ENCODE measurements at regions not wholly inside any gene's neighbourhood (a gene's known extent, or its start where the extent isn't known, plus 50 kb on each side); places are given as distances from the start of the nearest gene placed in this dataset.
"Not testable (repeated sequence)": the region's sequence is repeated elsewhere in the genome, so short reads cannot be mapped to it uniquely, and the experiment has no call there.

DNA sequence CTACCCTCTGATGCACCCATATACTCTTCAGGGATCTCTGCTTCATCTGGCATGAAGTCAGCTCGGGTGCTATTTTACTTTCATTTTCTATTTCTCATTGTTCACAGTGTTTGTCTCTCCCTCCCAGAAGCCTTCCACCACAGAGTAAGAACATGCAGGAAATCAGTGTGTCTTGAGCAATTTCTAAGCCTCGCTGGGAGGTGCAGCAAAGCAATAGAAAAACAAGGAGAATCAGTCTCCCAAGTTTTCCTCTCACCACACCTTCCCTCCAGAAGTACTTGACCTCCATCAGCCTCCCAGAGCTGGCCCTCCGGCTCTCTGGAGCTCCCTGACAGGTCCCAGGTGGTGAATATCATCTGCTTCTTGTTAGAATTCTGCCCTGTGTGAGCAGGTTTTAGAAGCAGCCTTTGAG, 594.7 kb upstream of the CAMK1G start:
- intact Hi-C loops (cut with micrococcal nuclease): no loop called here

DNA sequence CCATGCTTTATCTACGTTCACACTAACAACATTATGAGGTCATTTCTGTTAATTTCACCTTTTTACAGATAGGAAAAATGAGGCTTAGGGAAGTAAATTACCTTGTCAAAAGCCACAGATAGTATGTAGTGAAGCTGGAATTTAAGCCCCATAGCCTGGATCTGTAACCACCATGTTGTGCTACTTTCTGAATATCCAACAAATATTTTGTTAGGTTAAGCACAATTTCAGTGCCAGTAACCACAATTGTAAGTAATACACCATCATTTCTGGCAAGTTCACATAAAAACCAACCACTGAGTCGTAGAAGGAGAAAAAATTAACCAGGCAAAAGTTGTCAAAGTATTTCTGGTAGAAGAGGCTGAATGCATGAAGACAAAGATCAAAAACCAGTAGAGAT, 593.1 kb upstream of the CAMK1G start:
- intact Hi-C loops (cut with micrococcal nuclease): no loop called here

DNA sequence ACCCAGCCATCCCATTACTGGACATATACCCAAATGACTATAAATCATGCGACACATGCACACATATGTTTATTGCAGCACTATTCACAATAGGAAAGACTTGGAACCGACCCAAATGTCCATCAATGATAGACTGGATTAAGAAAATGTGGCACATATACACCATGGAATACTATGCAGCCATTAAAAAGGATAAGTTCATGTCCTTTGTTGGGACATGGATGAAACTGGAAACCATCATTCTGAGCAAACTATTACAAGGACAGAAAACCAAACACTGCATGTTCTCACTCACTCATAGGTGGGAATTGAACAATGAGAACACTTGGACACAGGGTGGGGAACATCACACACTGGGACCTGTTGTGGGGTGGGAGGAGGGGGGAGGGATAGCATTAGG, 586.5 kb upstream of the CAMK1G start:
- intact Hi-C loops (cut with micrococcal nuclease): not testable (repeated sequence)

DNA sequence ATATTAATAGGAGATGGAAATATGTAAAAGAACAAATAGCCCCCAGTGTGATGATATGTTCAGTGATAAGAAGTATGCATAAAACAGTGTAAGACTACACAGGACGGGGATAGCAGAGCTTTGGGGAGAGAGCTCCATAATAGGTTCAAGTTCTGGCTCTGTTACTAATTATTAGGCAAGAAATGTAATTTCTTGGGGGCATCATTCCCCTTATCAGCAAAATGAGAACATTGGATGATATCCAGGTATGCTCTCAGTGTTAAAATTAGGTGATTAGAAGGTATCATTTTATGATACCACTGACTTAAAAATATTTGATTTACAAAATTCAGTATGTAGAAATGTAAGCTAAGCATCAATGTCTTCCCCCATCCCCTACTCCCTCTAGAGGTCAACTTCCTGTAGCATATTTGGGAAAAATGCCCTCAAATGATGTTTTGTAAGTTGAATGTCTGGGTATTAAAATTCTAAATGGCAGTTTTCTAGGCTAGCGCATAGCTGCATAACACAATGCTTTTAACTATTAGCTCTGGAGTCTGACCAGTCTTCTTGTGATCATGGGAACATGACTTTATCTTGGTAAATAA, 585.7 kb upstream of the CAMK1G start:
- intact Hi-C loops (cut with micrococcal nuclease): no loop called here

DNA sequence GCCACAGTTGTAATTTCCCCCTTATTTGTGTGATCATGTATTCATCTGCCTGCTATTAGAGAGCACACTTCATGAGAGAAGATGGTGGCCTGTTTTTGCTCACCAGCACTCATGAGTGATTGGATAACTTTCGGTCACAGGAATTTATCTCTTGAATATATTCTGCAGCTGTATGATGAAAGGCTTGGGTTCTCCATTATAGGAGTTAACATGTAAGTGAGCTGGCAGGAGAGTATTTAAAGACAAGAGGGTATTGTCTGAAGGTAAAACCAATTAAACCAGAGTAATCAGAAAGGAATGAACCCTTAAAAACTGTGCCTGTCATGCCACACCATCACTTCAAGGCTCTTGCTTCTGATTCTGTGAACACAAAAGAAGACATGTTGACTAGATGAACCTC, 574.9 kb upstream of the CAMK1G start:
- intact Hi-C loops (cut with micrococcal nuclease): no loop called here

DNA sequence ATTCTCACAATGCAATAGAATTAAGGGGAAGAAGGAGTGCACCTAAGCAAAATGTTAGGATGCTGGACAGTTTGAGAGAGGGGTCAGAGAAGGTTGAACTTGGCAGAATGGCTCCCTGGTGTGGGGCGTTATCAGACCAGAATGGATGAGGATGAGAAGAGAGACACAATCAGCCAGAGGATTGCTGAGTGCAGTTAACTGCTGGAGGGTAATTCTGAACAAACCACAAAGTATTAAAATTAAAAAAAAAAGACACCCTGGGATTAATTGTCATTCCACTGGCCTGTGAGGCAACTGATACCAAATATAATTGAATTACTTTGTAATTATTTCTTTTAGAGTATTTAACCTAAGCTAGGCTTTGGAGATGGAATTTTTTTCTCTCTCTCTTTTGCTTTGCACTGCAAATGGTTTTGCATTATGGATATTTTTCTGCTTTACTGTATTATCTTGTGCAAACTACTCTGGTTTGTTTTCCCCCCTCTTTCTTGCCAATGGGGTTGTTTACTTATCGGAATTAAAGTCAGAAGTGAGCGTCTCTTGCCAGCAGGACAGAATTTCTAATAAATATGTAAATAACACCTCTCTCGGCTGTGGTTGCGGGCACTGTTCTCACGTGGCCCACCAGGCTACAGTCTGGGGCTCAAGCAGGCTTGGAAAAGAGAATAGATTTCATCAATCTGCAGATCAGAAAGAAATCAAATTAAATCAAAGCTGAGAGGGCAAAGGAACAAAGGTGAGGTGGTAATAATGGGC, 572.9 kb upstream of the CAMK1G start:
- intact Hi-C loops (cut with micrococcal nuclease): no loop called here

DNA sequence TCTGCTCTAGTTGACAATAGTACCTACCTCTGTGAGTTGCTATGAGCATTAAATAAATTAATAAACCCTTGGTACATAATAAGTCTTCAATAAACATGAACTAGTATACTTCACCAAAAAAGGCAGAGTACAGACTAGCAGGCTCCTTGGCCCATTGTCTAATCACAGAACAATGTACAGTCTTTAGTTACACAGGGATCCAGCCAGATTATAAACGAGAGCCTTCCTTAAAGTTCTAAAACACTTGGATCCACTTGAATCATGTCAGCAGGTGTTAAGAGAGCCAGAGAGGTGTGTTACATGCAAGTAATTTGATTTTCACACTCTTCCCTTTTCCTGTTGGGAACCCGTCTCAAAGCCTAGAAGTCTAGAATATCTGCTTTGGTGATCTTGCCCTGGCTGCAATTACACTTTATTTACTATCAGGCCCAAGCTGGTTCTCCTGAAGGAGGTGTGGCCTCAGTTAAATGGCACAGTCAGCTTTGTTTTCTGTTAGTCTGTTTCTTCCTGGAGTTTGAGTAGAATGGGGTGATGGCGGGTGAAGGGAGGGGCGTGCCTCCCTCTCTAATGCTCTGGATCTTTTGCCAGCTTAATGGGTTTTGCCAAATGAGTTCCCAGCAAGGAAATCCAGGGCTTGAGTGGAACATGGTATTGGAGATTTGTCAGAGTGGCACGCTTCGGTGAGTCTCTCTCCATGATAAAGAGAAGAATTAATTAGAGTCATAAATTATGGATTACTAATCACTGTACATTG, 570.9 kb upstream of the CAMK1G start:
- intact Hi-C loops (cut with micrococcal nuclease): no loop called here

DNA sequence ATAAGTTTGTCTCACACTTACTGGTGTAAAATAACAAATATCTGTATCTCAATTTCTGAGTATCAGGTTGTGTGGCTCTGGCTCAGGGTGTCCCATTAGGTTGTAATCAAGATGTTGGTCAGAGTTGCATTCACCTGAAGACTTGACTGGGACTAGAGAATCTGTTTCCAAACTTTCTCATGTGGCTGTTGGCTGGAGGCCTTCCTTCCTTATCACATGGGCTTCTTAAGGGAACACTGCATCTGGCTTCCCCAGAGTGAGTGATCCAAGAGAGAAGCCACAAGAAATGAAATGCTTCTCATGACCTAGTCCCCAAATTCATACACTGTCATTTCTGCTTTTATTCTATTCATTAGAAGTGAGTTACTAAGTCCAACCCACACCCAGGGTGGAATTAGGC, 568.4 kb upstream of the CAMK1G start:
- intact Hi-C loops (cut with micrococcal nuclease): no loop called here

DNA sequence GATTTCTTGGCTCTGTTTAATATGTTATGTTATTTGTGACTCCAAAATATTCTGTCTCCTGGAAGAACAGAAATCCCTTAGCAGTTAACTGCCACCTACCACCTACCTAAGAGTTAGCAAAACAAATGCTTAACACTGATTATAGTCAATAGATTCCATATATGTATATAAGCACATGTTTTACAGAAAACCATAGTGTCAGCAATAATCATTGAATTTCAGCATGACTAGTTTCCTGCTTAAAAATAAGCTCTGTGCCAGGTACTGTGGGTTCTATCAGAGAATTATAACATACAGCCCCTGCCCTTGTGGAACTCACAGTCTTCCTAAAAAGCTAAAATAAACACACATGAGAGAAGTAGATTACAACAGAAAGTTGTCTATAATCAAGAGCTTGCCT, 561.9 kb upstream of the CAMK1G start:
- intact Hi-C loops (cut with micrococcal nuclease): no loop called here

DNA sequence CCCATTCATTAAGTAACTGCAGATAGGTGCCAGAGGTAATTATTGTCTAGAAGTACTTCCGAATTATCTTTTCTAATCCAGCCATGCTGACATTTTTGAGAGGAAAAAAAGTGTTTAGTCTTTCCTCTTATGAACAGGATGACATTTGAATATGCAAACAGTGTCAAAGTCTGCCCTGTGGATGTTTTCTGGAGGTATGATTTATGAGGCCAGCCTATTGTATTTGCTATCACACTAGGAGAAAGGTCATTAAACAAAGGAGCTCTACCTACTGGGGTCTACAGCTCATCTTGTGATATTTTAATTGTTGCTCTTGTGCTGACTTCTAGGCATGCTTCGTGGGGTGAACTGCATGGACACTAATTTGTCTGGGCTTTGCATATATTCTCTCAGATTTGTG, 559.7 kb upstream of the CAMK1G start:
- intact Hi-C loops (cut with micrococcal nuclease): no loop called here

DNA sequence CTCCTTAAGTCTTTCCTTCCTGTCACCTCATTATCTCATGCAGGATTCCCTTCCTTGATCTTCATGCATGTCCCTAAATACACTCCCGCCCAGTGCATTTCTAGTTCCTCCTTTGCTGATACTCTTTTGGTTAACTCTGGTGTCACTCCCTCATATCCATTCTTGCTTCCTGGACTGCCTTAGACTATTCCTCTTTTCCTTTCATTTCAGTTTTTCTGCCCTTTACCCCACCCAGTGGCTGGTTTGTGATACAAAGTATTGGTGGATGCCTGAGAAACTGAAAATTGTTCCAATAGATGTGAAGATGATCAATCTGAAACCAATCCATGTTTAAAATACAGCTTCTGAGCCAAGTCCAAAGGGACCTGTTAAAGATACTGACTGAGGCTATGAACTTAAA, 553.8 kb upstream of the CAMK1G start:
- intact Hi-C loops (cut with micrococcal nuclease): no loop called here

DNA sequence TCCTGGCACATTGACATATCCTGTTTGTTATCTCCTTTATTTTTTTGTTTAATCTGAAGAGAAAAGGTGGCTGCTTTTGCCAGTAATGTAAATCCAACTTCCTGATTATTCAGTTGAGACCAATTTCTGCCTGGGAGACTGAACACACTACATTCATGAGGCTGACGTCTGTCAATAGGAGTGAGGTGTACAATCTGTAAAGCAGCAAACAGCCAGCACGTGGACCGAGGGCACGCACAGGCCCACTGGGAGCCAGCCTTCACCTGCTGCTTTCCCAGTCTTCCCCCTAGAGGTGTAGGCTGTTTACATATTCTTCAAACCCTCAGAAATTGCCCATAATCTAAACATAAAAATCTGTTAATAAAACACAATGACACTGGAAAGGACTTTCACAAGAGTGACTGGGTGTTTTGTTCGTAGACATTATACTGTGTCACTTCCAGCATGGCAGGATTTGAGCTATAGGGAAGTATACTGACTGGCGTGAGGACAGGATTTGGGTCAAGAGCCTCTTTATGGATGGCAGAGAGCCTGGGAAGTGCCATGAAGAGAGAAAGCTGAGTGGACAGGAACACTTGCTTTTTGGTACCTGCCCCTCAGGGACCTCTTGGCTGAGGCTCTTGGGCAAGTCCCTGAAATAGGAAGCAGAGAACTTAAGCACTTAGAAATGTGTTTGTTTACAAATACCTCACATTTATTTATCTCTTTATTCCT, 552.9 kb upstream of the CAMK1G start:
- intact Hi-C loops (cut with micrococcal nuclease): no loop called here

DNA sequence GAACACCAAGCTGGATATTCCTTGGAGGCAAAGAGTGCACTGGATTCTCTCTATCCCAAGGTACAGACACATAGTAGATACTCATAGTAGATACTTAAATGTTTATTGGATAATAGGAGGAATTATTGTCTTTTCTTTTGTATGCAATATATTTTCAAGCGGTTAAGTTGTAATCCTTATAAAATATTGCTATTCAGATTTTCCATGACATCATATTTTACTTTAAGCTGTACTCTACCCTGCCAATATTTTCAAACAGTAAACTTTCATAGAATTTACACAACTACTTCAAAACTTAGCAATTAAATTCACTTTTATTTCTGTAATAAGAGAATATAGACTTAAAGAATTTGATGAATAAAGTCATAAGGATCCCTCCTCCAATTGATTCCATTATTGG, 546.5 kb upstream of the CAMK1G start:
- intact Hi-C loops (cut with micrococcal nuclease): no loop called here

DNA sequence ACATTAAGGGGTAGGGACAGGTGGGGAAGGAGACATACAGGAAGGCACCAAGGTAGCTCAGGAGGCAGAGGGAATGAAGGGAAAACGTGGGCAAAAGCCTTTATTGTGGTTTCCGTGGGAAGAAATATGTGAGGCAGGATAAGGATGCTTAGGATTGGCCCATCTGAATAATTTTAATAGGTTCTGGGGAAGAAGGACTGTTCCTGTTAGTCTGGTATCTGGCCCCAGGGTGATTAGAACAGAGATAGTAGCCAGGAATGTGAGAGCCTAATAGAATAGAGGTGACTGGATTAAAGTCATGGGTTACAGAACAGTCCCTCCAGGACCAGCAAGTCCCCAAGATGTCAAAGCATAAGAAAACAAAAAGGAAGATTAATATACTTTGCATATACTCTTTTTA, 545.2 kb upstream of the CAMK1G start:
- intact Hi-C loops (cut with micrococcal nuclease): no loop called here

DNA sequence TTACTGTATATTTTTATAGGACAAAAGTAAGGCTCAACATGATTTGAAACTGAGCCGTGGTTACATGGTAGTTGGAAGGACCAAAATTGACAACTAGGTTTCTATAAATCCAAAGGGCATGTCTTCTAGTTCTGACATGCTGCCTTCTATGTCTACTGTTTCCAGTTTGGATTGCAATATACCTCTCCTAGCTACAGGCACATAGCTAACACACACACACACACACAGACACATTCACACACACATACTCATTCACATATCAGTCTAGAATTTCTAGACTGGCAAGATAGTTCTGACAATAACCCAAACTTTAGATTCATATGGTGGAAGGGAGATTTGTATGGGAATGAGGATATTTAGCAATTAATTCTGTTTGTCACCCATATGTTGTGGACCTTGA, 544.8 kb upstream of the CAMK1G start:
- intact Hi-C loops (cut with micrococcal nuclease): no loop called here

DNA sequence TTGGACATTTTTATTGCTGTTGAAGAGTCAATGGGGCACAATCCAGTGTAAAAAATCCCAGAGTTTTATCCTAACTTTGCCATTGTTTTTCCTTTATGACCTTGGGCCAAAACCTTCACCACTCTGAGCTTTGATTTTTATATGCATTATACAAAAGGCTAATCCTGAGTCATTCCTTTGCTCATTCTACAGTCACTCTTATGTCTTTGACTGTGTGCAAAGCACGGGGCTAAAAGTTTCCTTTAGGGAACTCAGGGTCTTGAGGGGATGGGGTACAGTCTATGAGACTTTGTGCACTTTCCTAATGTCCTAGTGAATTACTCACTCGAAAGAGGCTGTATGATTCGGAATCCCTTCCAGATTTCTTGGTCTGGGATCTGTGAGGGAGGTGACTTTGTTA, 543.2 kb upstream of the CAMK1G start:
- intact Hi-C loops (cut with micrococcal nuclease): no loop called here

DNA sequence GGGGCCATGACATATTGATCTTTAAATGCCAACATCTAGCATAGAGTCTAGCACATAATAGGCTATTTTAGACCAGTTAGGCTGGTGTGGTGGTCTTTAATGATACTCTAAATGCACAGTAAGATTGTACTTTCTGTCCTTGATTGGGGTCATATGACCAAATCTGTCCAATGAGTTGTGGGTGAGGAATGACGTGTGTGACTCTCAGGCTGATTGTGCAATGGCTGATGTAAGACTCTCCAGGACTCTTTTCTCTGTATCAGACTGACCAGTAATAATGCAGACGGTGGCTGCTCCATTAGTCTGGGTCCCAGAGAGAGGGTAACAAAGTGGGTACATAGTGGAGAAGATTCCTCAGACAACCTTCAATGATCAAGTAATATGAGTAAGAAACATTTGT, 541.6 kb upstream of the CAMK1G start:
- intact Hi-C loops (cut with micrococcal nuclease): no loop called here

DNA sequence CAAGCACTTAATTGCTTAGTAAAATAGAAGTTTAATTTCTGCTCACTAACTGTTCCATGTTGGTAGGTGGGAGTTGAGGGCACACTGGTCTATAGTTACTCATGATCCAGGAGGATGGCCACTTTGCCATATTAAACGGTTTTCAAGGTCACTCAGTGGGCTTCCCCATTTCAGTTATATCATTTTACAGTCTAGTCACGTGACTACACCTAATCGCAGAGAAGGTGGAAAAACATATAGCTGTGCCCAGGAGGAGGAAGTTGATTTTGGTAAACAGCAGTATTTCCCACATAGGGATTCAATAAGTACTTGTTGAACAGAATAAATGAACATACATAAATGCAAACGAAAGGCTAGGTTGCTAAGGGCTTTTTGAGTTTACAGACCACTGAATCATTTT, 541.1 kb upstream of the CAMK1G start:
- intact Hi-C loops (cut with micrococcal nuclease): no loop called here

DNA sequence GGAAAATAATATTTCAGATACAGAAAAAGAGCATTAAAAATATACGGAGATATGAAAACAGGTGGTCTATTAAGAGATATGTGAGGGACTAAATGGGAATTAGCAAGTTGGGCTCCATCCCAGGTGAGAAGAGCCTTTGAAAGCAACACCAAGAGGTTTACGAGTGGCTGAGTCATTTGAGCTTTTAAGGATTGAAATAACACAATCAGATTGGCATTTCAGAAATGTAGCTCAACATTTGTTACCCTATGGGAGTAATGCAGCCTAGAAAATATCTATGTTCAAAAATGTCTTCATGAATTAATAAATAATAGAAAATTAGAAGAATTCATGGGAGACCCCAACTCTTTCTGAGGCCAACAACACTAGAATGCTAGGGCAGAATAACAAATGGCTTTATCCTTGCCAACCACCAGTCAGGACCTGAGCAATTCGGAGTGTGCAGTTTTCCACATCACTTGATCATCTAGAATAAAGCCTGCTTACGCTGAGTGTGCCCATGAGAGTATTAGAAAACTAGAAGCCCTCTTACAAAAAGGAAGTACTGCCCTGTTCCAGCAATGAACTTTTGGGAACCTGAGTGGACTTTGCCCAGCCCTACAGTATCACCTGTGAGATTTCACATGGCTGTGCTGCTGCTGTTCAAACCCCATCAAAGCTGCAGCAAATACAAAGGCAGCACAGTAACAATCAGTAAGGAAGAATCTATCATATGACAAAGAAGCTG, 538.0 kb upstream of the CAMK1G start:
- intact Hi-C loops (cut with micrococcal nuclease): no loop called here

DNA sequence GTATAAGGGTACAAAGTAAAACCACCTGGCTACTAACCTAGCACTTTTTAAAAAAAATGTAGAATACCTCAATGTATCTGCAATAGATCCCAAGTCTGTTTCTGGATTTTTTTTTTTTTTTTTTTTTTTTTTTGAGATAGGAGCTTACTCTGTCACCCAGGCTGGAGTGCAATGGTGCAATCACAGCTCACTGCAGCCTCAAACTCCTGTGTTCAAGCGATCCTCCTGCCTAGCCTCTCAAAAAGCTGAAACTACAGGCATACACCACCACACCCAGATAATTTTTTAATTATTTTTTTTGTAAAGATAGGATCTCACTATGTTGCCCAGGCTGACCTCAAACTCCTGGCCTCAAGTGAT, 537.5 kb upstream of the CAMK1G start:
- intact Hi-C loops (cut with micrococcal nuclease): no loop called here

DNA sequence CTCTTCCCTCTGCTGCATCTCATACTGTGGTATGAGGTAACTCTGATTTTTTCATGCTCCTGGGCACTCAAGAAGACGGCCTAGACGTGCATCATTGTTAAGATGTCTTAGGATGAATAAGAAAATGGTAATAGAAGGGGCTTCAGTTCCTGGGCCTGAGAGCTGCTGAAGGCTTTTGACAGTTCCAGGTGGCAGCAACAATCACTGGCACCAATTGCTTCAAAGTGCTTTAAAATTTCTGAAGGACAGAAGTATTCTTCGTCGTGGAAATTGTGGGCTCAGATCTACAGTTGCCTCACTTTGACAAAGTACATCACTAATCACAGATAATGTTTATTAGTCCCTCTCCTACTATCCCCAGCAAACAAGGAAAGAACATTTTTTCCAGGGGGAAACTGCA, 536.6 kb upstream of the CAMK1G start:
- intact Hi-C loops (cut with micrococcal nuclease): no loop called here

Data from T-helper 2 cell treated with Interferon-gamma antibody and Interleukin-4, amounts not matched to agents 100 ng/mL and 5 ng/mL, for 36 hours (primary cell).